ENCODE measurements at regions not wholly inside any gene's neighbourhood (a gene's known extent, or its start where the extent isn't known, plus 50 kb on each side); places are given as distances from the start of the nearest gene placed in this dataset.

- no peak for DNase-seq (ENCODE audit: low read depth, low spot score)
Observed at GRCh38 chr11:80097146-80097545, 656.3 kb upstream of the TENM4 start.

DNA sequence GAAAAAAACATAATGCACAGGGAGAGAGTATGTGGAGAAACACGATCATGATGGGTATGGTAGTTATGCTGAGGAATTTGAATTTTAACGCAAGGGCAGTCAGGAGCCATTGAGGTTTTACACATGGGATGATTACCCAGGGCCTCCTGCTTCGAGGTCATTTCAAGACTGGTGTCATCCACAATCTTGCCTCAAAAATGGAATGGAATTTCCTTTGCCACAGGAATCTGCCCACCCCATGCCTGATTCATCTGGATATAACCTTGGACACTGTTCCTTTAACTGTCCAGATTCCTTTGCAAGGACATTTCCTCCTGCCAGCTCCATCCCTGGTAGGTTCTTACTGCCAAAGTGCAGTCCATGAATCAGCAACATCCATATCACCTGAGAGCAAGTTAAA, 655.9 kb upstream of the TENM4 start:
- DNase-seq (ENCODE audit: low read depth, low spot score): no peak

GRCh38 chr11:80086496-80087055, 645.7 kb upstream of the TENM4 start:
- DNase-seq (ENCODE audit: low read depth, low spot score): no peak

DNA sequence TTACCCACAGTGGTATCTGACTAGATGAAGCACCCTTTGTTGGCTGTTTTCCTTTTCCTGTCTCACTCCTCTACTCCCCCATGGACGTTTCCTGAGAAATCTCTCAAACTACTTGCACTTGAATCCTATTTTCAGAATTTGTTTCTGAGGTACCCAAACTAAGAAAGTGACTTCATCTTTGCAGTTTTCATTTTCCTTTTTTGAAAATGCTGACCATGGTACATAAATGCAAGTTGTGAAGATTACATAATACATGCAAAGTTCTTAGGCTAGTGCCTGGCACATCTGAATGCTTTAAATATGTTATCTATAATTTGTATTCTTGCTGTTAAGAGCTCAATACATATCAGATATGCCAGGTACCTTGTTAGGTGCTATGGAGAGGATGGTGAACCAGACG, 644.7 kb upstream of the TENM4 start:
- DNase-seq (ENCODE audit: low read depth, low spot score): no peak

DNA sequence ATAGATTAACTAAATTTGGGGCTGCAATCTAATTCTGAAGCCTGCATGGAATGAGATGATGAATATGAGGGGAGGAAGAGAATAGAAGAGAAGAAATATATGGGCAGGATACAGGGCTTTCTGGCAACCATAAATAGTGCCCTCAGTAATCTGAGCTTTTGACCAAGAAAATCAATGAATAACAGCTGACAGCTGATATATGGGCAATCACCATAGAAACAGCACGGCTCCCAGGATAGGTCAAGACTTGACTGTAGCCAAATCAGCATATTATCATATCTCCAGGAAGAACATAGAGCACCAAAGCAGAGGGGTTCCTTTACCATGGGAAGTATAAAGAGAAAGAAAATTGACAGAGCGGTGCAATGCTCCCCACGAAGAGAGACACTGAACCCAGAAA, 643.8 kb upstream of the TENM4 start:
- no peak for DNase-seq (ENCODE audit: low read depth, low spot score)

- no peak for DNase-seq (ENCODE audit: low read depth, low spot score)
Observed at GRCh38 chr11:80083531-80083951, 642.7 kb upstream of the TENM4 start.

DNA sequence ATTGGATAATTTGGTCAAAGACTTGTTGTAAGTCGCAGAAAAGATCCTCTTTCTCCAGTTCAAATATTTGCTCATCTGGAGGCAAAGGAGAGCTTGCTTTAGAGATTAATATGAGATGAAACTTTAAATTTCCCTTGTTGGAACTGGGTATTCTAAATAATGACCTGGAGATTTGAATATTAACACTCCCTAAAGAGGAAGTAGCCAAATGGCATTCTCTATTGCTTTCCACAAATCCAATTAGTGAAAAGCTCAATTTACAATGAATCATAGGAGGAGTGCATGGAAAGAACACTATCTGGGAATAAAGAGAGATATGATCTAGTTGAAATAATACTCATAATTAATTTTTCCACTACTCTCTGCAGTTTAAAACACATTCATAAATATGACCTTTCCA, 641.6 kb upstream of the TENM4 start:
- DNase-seq (ENCODE audit: low read depth, low spot score): no peak

DNA sequence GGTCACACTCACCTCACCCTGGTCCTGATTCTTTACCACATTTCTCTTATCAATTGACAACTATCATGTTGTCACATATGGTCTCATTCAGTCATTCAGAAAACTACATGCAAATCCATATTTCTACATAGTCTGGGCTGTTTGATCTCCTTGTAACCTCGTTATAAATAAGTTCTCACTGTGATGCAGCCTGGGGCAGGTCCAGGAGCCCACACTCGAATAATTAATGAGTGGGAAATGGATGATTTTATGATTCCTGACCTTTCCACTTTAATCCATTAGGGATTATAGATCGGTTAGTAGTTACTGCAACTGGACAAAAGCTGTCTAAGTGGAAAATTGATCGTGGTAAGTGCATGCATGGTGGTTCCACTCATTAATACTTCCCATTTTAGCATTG, 636.3 kb upstream of the TENM4 start:
- DNase-seq (ENCODE audit: low read depth, low spot score): no peak

- DNase-seq (ENCODE audit: low read depth, low spot score): no peak
Observed at GRCh38 chr11:80074837-80075236, 634.0 kb upstream of the TENM4 start.

DNA sequence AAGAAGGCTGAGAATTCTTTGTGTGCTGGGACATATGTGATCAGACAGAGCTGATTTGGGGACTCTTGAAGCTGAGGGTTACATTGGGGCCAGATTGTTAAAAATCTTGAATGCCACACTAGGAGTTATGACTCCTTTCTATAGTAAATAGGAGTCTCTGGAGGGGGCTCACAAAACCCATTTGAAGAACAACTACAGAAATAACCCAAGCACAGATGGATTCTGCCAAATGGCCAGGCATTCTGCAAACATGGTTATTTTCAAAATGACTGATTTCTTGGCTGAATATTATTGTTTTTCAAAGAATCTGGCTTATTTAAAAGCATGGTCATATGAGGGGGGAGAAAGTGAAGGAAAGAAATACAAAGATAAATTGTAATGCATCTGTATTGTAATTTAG, 625.5 kb upstream of the TENM4 start:
- DNase-seq (ENCODE audit: low read depth, low spot score): no peak

GRCh38 chr11:80065086-80065485, 624.3 kb upstream of the TENM4 start:
- DNase-seq (ENCODE audit: low read depth, low spot score): no peak

- DNase-seq (ENCODE audit: low read depth, low spot score): no peak
Observed at GRCh38 chr11:80061056-80061455, 620.2 kb upstream of the TENM4 start.

DNA sequence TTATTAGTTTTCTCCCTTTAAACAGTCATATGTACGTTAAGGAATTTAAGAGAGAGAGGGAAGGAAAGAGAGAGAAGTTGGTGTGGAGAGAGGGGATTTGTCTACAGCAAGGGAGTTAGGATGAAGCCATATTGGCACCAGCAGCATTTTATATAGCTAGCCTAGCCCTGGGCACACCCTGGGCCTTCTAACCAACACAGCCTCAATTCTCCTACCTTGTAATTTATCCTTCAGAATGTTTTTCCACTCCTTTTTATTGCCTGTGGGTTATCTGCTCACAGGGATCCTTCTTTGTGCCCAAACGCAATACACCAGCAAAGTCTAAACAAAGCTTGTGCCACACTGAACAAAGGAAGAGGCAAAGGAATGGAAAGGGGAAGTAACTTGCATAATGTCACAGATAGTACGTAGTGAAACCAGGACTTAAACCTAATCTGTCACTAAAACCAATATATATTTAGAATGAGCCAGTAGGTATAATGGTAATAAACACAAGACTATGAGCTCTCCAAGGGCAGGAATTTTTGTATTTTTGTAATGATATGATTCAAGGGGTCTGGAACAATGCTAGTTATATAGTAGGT, 613.8 kb upstream of the TENM4 start:
- DNase-seq (ENCODE audit: low read depth, low spot score): no peak

DNA sequence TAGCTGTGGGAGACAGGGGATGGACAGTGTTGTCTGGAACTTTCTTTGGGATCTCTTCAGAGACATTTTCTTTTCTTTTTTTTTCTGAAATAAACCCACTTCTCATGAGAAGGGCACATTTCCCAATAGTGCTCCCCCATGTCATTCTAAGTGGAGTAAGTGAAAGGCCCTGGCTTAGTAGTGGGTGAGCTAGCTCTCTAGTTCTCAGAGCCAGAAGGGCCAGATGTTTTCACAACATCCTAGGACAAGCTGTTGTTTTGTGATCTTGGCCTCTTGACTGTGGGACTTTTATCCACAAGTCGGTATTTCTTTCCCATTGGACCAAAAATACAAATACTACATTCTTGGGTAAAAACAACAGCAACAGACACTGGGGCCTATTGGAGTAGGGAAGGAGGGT, 607.7 kb upstream of the TENM4 start:
- no peak for DNase-seq (ENCODE audit: low read depth, low spot score)

- no peak for DNase-seq (ENCODE audit: low read depth, low spot score)
Observed at GRCh38 chr11:80041136-80042000, 600.5 kb upstream of the TENM4 start.

DNA sequence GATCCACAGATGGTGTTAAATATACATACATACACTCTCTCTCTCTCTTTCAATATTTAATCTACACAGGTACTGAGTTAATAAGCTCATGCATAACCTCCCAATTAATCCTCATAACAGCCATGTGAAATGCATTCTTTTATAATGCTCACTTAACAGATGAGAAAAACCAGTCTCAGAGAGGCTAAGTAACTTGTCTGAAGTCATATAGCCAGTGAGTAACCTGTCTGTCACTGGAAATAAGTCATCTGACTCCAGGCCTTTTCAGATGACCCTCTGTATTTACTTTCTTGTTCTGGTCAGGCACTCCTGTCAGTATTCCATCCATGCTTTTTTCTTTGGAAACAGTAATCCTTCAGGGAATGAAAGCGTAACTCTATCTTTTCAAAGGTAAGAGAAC, 594.0 kb upstream of the TENM4 start:
- DNase-seq (ENCODE audit: low read depth, low spot score): no peak

GRCh38 chr11:80031014-80031600, 590.3 kb upstream of the TENM4 start:
- no peak for DNase-seq (ENCODE audit: low read depth, low spot score)

DNA sequence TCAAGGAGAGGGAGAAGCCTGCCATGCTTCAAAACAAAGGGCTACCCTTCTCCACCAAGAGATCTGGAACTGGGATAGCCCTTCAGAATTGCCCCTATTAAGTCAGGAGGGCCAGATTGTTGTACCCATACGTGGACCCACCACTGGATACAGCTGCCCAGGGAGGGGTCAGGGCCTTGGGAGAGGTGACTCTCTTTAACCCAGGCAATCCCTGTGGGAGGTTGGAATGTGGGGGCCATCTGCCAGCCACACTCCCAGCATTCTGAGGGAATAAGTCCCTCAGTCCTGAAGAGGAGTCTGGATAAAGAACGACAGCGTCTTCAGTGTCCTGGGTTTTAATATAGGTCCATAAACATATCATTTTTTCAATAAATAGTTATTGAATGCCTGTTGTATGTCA, 588.2 kb upstream of the TENM4 start:
- no peak for DNase-seq (ENCODE audit: low read depth, low spot score)

GRCh38 chr11:80024119-80024518, 583.3 kb upstream of the TENM4 start:
- no peak for DNase-seq (ENCODE audit: low read depth, low spot score)

- DNase-seq (ENCODE audit: low read depth, low spot score): no peak
Observed at GRCh38 chr11:80023386-80023785, 582.6 kb upstream of the TENM4 start.

DNA sequence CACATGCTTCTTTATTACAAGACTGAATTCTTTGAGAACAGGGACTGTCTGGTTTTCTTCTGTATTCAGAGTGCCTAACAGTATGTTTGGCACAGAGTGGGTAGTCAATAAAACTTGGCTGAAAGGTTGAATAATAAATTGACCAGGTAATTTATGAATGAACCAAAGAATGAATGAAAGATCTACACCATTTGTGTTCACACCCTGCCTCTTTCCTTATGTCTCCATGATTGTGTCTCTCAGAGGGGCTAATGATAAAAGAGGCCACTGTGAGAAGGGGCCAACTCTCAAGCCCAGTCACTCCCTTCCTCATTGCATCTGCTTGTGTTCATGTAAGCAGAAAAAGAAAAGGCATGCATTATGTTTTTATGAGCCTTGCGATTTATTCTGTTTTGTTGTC, 569.7 kb upstream of the TENM4 start:
- DNase-seq (ENCODE audit: low read depth, low spot score): no peak

- DNase-seq (ENCODE audit: low read depth, low spot score): no peak
Observed at GRCh38 chr11:80009081-80009480, 568.3 kb upstream of the TENM4 start.

- no peak for DNase-seq (ENCODE audit: low read depth, low spot score)
Observed at GRCh38 chr11:80007616-80008015, 566.8 kb upstream of the TENM4 start.
